HG02840 (cell line): ENCODE measurements at regions not wholly inside any gene's neighbourhood (a gene's known extent, or its start where the extent isn't known, plus 50 kb on each side); places are given as distances from the start of the nearest gene placed in this dataset.
A peak's percentile ranks its signal among the peaks of the same experiment; 100 is the strongest.
"Not testable (repeated sequence)": the region's sequence is repeated elsewhere in the genome, so short reads cannot be mapped to it uniquely, and the experiment has no call there.

Experiments used
- ATAC-seq: cut with Tn5 transposase; IDR thresholded peaks from one replicate; pipeline ENCODE4 v1.9.1; 2021; ENCODE audit warnings: mild to moderate bottlenecking, moderate library complexity, moderate number of reproducible peaks; ENCODE audit not compliant: unreplicated experiment, low FRiP score

GRCh38 chr5:68685863-68686262 lies 408.0 kb upstream of the SLC30A5 start:
- ATAC-seq: no peak

GRCh38 chr5:68688547-68688946 lies 405.3 kb upstream of the SLC30A5 start:
- ATAC-seq: no peak

- ATAC-seq: no peak
Measured at GRCh38 chr5:68689010-68689409, 404.8 kb upstream of the SLC30A5 start.

DNA sequence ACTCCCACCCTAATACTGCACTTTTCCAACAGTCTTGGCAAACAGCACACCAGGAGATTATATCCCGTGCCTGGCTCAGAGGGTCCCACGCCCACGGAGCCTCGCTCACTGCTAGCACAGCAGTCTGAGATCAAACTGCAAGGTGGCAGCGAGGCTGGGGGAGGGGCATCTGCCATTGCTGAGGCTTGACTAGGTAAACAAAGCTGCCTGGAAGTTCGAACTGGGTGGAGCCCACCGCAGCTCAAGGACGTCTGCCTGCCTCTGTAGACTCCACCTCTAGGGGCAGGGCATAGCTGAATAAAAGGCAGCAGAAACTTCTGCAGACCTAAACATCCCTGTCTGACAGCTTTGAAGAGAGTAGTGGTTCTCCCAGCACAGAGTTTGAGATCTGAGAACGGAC lies 401.9 kb upstream of the SLC30A5 start:
- ATAC-seq: not testable (repeated sequence)

DNA sequence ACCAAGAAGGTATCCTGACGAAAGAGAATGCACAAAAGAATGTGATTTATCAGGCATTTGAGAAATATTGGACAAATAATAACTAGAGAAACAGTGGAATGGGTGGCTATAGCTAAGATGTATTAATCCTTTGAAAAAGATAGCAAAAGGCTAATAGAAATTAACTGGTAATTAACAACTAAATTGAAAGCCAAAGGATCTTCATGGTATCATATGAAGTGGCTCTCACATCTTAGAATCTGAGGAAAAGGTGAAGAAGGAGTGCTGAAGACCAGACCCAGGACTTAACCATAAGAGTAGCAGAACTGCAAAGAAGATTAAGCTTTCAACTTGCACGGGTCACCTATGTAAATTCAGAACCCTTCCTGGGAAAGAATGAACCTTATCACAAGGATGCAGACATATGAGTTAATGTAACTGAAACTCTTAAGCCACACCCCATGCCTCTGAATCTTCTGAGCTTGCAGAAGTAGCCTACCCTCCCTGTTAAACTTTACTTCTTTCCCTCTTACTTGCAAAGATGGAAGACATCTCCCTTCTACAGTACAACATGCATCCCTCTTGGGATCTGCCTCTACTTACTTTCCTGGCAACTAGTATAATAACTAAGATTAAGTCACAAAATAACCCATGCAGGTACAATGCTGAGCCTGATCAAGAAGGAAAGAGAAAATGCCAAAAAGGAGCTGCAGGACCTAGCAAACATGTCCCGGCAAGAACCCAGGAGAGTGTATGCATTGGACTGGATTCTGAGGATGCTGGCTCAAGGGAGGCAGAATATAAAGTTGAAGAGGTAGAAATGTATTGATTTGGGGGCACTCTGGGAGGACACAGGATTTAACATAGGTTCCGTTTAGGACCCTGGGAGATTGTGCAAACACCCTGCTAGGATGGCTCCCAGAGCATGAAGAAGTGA lies 395.5 kb upstream of the SLC30A5 start:
- ATAC-seq: no peak

GRCh38 chr5:68699966-68700365 lies 393.8 kb upstream of the SLC30A5 start:
- ATAC-seq: no peak

GRCh38 chr5:68707575-68707974 lies 386.2 kb upstream of the SLC30A5 start:
- no peak for ATAC-seq

GRCh38 chr5:68708156-68708841 lies 385.5 kb upstream of the SLC30A5 start:
- ATAC-seq: no peak

GRCh38 chr5:68708842-68709170 lies 385.0 kb upstream of the SLC30A5 start:
- ATAC-seq: no peak

DNA sequence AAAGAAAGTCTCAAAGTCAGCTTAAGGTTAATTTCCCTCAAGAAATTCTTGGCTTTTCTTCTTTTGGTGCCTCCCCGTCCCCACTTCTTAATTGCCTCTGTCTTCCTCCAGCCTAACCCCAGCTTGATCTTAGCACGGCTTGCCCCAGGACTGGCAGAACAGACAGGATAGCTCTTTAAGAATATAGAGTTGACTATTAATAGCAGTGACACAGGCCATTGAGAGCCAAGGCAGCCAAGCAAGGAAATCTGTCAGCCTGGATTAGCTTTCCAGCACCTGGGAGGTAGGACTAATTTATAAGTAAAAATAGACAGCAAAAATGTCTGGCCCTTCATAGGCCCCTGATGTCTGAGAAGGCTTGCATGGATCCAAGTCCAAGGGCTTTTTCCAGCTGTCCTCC lies 384.6 kb upstream of the SLC30A5 start:
- no peak for ATAC-seq

DNA sequence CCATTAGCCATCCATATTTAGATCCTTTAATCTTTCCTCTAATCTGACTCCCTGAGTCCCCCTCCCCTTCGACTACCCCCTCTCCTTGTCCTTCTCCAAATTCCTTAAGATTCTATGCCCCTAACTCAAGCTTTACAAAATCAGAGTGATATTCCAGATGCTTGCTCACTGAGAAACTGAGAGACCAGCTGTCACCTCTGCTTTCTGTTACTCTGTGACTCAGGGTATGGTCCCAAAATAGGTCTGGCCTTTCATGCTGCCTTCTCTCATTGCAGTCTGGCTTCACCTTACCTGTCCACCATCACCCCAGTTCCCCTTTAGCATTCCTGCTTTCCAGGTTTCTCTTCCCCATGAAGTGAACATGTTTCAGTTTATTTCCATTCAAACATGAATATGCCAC lies 383.3 kb upstream of the SLC30A5 start:
- no peak for ATAC-seq

DNA sequence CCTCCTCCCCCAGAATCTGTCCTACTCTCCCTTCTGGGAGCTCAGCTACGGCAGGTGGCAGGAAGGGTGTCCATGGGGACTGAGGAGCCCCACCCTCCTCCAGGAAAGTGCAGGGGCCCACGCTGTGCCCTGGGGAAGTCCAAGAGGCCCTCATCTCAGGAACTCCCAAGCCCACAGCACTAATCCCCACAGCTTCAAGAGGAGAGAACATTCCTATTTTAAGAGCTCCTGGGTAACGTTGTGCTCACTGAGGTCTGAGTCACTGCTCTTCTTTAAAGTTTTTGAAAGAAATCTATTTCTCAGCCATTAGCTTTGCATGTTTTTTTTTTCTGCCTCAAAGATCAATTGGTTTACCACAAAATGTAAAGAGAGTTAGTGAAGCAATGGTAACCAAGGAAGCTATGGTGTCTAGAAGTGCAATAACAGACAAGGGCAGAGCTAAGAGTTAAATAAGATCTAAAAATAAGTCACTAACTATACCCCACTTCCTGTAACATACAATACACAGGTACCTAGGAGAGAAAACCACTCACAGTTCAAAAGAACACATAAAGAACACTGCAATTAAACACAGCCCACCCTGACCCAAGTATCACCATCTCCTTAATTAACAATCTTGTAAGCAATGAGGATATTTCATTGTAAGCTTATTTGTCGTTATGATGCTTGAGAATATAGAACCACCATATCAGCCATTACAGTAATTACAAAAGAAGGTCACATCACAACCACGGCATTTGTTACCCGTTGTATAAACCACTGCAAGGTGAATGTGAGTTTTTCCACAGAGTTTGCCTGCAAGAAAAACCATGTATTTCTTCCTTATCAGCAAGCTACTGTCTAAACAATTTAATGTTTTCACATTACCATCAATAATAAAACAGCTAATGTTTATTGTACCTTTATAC lies 382.3 kb upstream of the SLC30A5 start:
- peak; percentile 92 for ATAC-seq

DNA sequence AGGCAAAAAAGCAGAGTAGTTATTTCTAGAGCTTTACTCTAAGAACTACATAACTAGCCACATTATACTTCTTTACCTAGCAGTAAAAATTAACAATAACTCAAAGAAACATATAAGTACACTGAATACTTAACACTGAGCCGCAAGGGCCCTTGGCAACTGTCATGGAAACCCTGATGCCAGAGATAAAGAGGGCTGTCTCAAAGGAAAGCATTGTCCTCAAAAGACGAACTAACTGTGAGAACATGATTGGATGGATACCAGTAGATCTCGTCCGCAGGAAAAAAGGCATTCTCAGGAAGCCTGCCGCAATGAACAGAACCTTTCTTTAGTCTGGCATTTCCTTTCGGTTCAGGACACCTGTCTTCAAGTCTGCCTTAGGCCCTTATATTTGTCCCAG lies 379.0 kb upstream of the SLC30A5 start:
- no peak for ATAC-seq

- ATAC-seq: no peak
Measured at GRCh38 chr5:68720884-68721610, 372.8 kb upstream of the SLC30A5 start.

GRCh38 chr5:68722357-68722756 lies 371.5 kb upstream of the SLC30A5 start:
- no peak for ATAC-seq

DNA sequence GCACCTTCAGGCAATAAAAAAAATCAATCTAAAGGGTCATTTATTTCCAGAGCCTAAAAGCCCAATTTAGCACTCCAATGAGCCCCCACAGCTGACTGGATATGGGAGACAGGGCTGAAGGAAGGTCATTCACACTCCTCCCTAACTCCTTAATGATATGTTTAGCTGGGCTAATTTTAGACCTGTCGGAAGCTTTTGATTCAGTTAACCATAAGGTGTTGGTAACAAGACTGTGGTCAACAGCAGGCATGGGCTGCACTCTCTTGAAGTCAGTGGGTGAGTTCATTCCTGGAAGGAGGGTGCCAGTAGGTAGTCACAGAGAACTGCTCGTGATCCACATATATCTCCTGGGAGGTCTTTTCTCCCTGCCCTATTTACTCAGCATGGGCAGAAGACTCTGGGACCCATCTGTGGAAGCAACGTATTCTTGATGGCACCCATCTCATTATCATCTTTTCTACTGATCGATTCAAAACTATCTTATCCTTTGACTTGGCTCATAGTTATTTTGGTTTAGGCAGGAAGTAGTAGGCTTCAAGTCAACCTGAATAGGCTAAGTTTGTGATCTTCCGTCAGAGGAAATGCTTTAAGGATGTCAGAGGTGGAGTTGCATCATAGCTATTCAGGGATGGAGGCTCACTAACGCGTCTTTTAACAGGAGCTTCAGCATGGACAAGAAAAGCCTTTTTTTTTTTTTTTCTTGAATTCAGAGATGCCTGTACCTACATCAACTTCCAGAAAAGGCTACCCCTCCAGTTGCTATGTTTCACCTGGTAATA lies 367.7 kb upstream of the SLC30A5 start:
- ATAC-seq: no peak

- no peak for ATAC-seq
Measured at GRCh38 chr5:68727931-68728330, 365.9 kb upstream of the SLC30A5 start.

GRCh38 chr5:68729678-68730077 lies 364.1 kb upstream of the SLC30A5 start:
- no peak for ATAC-seq

GRCh38 chr5:68730220-68730978 lies 363.4 kb upstream of the SLC30A5 start:
- ATAC-seq: no peak
